Testis (tissue), 2 donors: ENCODE measurements at regions not wholly inside any gene's neighbourhood (a gene's known extent, or its start where the extent isn't known, plus 50 kb on each side); places are given as distances from the start of the nearest gene placed in this dataset.

Experiments used
- DNase-seq: peaks from one replicate; pipeline ENCODE4 v3.0.0-alpha.2; 2019
- H3K27ac ChIP-seq, 2 donors: fragments of 200-600 bp; sonication (generic); one replicate each; pipeline ENCODE4 v1.5.1; 2019
- H3K27me3 ChIP-seq: fragments of 200-600 bp; sonication (generic); one replicate; pipeline ENCODE4 v1.5.1; 2019
- H3K36me3 ChIP-seq: fragments of 200-600 bp; sonication (generic); one replicate; pipeline ENCODE4 v1.5.1; 2017; ENCODE audit warnings: low read depth; ENCODE audit errors: missing control alignments
- H3K4me1 ChIP-seq: fragments of 200-600 bp; sonication (generic); one replicate; pipeline ENCODE4 v1.5.1; 2019
- H3K4me3 ChIP-seq, 2 donors: fragments of 200-600 bp; sonication (generic); one replicate each; pipeline ENCODE4 v1.5.1; 2017 to 2019
- H3K9me3 ChIP-seq: fragments of 200-600 bp; sonication (generic); one replicate; pipeline ENCODE4 v1.5.1; 2017
- POLR2A ChIP-seq: fragments of 450-650 bp; IDR thresholded peaks from one replicate; pipeline ENCODE4 v1.6.1; 2017; ENCODE audit warnings: antibody characterized with exemption, mild to moderate bottlenecking, moderate library complexity
- WGBS, 2 donors: methylation state at CpG; one replicate each; pipeline ENCODE4 v1.1.5; 2018; 5-methylcytosine and 5-hydroxymethylcytosine counted together
- intact Hi-C: fragments of 100-400 bp; cut with DNase I; formaldehyde crosslinking; loops from one replicate; pipeline ENCODE4 v1.15.1; 2023; ENCODE audit warnings: low total_unique reads
- TF ChIP-seq, protein P1 (sequence below), 3 experiments: fragments of 450-650 bp in 2 of 3; fragments of 200-600 bp in 1 of 3; sonication (generic) in 1 of 3; IDR thresholded peaks; one replicate each; pipeline ENCODE4 v1.5.1; 2016 to 2019; ENCODE audit warnings: antibody characterized with exemption in 3 of 3, mild to moderate bottlenecking in 2 of 3, moderate library complexity in 1 of 3

DNA sequence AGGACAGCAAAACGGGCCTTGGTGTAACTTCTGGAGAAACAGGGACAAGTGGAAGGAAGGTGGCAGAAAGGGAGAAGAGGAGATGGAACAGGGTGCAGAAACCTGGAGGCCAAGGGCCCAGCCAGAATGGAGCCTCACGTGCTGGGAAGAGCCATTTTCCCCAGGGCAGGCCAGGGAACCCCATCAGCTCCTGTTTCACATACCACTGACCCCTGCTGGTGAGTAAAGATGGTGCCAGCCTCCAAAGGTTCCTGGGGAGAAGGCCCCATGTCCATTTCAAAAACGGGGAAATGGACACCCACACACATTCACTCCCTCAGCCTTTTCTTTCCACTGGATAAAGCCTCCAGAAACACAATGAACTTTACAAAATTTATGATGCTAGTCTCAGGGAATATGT lies 57.6 kb upstream of the JUN start:
- Histone ChIP-seq H3K4me1 (peaks cover 5% of the 10 kb centered on the region), H3K9me3 (no peaks in the 10 kb centered on the region), H3K36me3 (no peaks in the 10 kb centered on the region), H3K27ac (no peak overlapping the region), H3K4me3 (no peak overlapping the region), H3K27me3 (no peaks in the 10 kb centered on the region)
- no peak for TF ChIP-seq POLR2A
- TF ChIP-seq, protein P1, sequence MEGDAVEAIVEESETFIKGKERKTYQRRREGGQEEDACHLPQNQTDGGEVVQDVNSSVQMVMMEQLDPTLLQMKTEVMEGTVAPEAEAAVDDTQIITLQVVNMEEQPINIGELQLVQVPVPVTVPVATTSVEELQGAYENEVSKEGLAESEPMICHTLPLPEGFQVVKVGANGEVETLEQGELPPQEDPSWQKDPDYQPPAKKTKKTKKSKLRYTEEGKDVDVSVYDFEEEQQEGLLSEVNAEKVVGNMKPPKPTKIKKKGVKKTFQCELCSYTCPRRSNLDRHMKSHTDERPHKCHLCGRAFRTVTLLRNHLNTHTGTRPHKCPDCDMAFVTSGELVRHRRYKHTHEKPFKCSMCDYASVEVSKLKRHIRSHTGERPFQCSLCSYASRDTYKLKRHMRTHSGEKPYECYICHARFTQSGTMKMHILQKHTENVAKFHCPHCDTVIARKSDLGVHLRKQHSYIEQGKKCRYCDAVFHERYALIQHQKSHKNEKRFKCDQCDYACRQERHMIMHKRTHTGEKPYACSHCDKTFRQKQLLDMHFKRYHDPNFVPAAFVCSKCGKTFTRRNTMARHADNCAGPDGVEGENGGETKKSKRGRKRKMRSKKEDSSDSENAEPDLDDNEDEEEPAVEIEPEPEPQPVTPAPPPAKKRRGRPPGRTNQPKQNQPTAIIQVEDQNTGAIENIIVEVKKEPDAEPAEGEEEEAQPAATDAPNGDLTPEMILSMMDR (IDR thresholded peaks at IDR 0.05), result peak in 1 of 3 experiments; percentile 15
- DNase-seq, result no peak
- intact Hi-C loops, result no loop called here
- WGBS, 2 donors, result 77 to 84% methylated on average over 3 of the region's 3 CpGs

- no peak overlapping the region for H3K4me3 ChIP-seq
- TF ChIP-seq, protein P1 (IDR thresholded peaks at IDR 0.05), result no peak
- no peak for TF ChIP-seq POLR2A
- intact Hi-C loops, result no loop called here
- no peak overlapping the region for H3K27ac ChIP-seq
- no peaks in the 10 kb centered on the region for H3K36me3 ChIP-seq
- no peaks in the 10 kb centered on the region for H3K27me3 ChIP-seq
- no peaks in the 10 kb centered on the region for H3K9me3 ChIP-seq
- H3K4me1 ChIP-seq, result peaks cover 5% of the 10 kb centered on the region
- no peak for DNase-seq
- 97 to 100% methylated on average over 2 of the region's 2 CpGs for WGBS, 2 donors
Observed at GRCh38 chr1:58842941-58843340, 59.1 kb upstream of the JUN start.

DNA sequence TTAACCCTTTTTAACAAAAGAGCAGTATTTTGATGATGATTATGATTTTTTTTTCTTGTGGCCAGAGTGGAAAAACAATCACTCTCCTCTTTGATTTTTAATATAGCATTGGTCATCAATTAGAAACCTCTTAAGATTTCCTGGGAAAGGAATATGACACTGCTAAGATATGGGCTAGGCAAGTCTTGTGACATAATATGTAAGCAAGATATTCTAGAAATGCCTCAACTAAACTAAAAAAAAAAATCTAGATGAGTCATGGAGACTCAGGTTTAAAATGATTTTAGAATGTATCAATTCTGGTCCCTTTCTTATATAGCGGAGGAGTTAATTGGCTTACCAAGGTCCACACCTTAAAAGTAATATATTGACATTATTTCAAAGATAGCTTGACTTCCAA lies 60.3 kb upstream of the JUN start:
- Histone ChIP-seq H3K4me3 (no peak overlapping the region), H3K36me3 (no peaks in the 10 kb centered on the region), H3K27me3 (no peaks in the 10 kb centered on the region), H3K4me1 (peaks cover 5% of the 10 kb centered on the region), H3K9me3 (no peaks in the 10 kb centered on the region), H3K27ac (no peak overlapping the region)
- WGBS, 2 donors, result 89 to 98% methylated on average over 1 of the region's 1 CpG
- TF ChIP-seq POLR2A, result no peak
- no peak for DNase-seq
- intact Hi-C loops, result no loop called here

DNA sequence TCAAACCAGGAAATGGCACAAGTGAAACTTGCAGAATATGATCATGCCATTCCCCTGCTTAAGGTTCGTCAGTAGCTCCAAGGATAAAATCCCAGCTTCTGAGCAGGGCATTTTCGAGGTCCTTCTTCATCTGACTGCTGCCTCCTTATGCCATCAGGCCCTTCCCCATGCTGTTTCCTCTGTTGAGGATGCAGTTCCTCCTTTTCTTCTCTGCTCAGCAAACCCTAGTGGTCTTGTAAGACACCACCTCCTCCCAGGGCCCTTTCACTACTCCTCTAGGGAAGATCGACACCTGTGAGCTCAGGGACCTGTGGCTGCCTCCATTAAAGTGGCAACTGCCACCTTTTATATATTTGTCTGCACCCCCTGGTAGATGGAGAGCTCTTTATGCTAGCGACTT lies 62.1 kb upstream of the JUN start:
- Histone ChIP-seq H3K9me3 (no peaks in the 10 kb centered on the region), H3K27me3 (no peaks in the 10 kb centered on the region), H3K4me1 (no peaks in the 10 kb centered on the region), H3K27ac (no peak overlapping the region), H3K4me3 (no peak overlapping the region), H3K36me3 (no peaks in the 10 kb centered on the region)
- intact Hi-C loops, result no loop called here
- TF ChIP-seq, protein P1 (IDR thresholded peaks at IDR 0.05), result no peak
- TF ChIP-seq POLR2A, result no peak
- no peak for DNase-seq
- 81 to 92% methylated on average over 4 of the region's 4 CpGs for WGBS, 2 donors

DNA sequence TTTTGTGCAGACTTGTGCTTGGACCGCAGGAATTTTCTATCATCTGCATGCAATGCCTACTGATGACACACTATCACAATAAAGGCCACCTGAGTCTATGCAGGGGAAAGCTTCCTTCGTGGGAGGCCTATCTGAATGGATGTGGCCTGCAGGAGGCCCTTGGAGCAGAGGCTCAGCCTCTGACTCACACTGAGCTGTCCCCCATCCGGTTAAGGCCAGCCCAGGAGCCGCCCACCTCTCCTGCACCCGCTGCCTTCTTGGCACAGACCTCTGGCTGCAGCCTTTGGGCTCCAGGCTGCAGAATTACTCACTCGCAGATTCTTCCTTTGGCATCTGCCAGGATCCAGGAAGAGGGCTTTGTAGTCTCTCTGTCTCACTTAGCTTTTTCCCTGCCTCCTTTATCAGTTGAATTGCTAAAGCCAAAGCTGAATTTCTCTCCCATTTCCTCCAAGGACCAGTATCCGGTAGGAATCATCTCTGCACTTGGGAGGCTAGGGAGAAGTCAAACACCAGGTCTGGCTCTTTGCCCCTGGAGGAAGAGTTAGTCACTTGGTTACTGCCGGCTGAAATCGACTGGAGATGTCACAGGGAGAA lies 65.1 kb upstream of the JUN start:
- no peak overlapping the region for H3K27ac ChIP-seq
- whole genome bisulfite sequencing, 2 donors, result 31 to 45% methylated on average over 9 of the region's 9 CpGs

More for the DNA sequence above, 65.1 kb upstream of the JUN start:
- Histone ChIP-seq H3K9me3 (no peaks in the 10 kb centered on the region), H3K36me3 (no peaks in the 10 kb centered on the region), H3K27me3 (no peaks in the 10 kb centered on the region), H3K4me3 (no peak overlapping the region), H3K4me1 (no peaks in the 10 kb centered on the region)
- TF ChIP-seq, protein P1 (IDR thresholded peaks at IDR 0.05), result no peak
- TF ChIP-seq POLR2A, result no peak
- intact Hi-C loops, result no loop called here
- peak; percentile 41 for DNase-seq
